ENCODE measurements at regions not wholly inside any gene's neighbourhood (a gene's known extent, or its start where the extent isn't known, plus 50 kb on each side); places are given as distances from the start of the nearest gene placed in this dataset.

GRCh38 chr15:67991706-67992105, 62.4 kb upstream of the PIAS1 start:
- no peaks in the 10 kb centered on the region for H3K4me1 ChIP-seq (ENCODE audit: control insufficient read depth, extremely low read depth, insufficient read depth, low read length)
- H3K9me3 ChIP-seq (ENCODE audit: control insufficient read depth, insufficient read depth, low read depth, low read length): no peaks in the 10 kb centered on the region
- H3K27ac ChIP-seq (ENCODE audit: insufficient read depth, low read length): no peak overlapping the region
- peaks cover 16% of the 10 kb centered on the region for H3K27me3 ChIP-seq (ENCODE audit: control insufficient read depth, insufficient read depth, low read length)
- no peak overlapping the region for H3K4me3 ChIP-seq (replicated peaks in 1 of 4; ENCODE audit: control extremely low read depth in 1 of 4, insufficient read depth in 1 of 4, low read depth in 3 of 4, low read length in 4 of 4)
- H4K20me1 ChIP-seq (ENCODE audit: control insufficient read depth, extremely low read depth, insufficient read depth, low read length): no peaks in the 10 kb centered on the region
- H3K9ac ChIP-seq (ENCODE audit: insufficient read depth, low read length): no peak overlapping the region
- TF ChIP-seq CTCF (conservative IDR thresholded peaks at IDR 0.05 in 1 of 2, IDR thresholded peaks at IDR 0.05 in 1 of 2; ENCODE audit: low read depth in 1 of 2, low read length in 2 of 2) (no peak), EZH2 (IDR thresholded peaks at IDR 0.05; ENCODE audit: low read length, missing control alignments) (no peak)
- no peak for DNase-seq (ENCODE audit: low read depth in 2 of 2)
- no peak overlapping the region for H3K4me2 ChIP-seq (ENCODE audit: extremely low read depth, insufficient read depth, low read length)
- no peaks in the 10 kb centered on the region for H3K36me3 ChIP-seq (ENCODE audit: control insufficient read depth, insufficient read depth, low read length)
- no peak overlapping the region for H2AFZ ChIP-seq (ENCODE audit: low read length)
- H3K79me2 ChIP-seq (ENCODE audit: control insufficient read depth, insufficient read depth, low read length): no peaks in the 10 kb centered on the region

GRCh38 chr15:67992411-67992810, 61.7 kb upstream of the PIAS1 start:
- no peak overlapping the region for H3K4me3 ChIP-seq (replicated peaks in 1 of 4; ENCODE audit: control extremely low read depth in 1 of 4, insufficient read depth in 1 of 4, low read depth in 3 of 4, low read length in 4 of 4)
- peaks cover 16% of the 10 kb centered on the region for H3K27me3 ChIP-seq (ENCODE audit: control insufficient read depth, insufficient read depth, low read length)
- H3K9ac ChIP-seq (ENCODE audit: insufficient read depth, low read length): no peak overlapping the region
- no peaks in the 10 kb centered on the region for H4K20me1 ChIP-seq (ENCODE audit: control insufficient read depth, extremely low read depth, insufficient read depth, low read length)
- DNase-seq (ENCODE audit: low read depth in 2 of 2): no peak
- no peak overlapping the region for H3K27ac ChIP-seq (ENCODE audit: insufficient read depth, low read length)
- H2AFZ ChIP-seq (ENCODE audit: low read length): no peak overlapping the region
- H3K9me3 ChIP-seq (ENCODE audit: control insufficient read depth, insufficient read depth, low read depth, low read length): no peaks in the 10 kb centered on the region
- no peaks in the 10 kb centered on the region for H3K36me3 ChIP-seq (ENCODE audit: control insufficient read depth, insufficient read depth, low read length)
- no peak overlapping the region for H3K4me2 ChIP-seq (ENCODE audit: extremely low read depth, insufficient read depth, low read length)
- no peak for TF ChIP-seq EZH2 (IDR thresholded peaks at IDR 0.05; ENCODE audit: low read length, missing control alignments)
- TF ChIP-seq CTCF (conservative IDR thresholded peaks at IDR 0.05 in 1 of 2, IDR thresholded peaks at IDR 0.05 in 1 of 2; ENCODE audit: low read depth in 1 of 2, low read length in 2 of 2): no peak
- H3K4me1 ChIP-seq (ENCODE audit: control insufficient read depth, extremely low read depth, insufficient read depth, low read length): no peaks in the 10 kb centered on the region
- H3K79me2 ChIP-seq (ENCODE audit: control insufficient read depth, insufficient read depth, low read length): no peaks in the 10 kb centered on the region

- Histone ChIP-seq H3K79me2 (ENCODE audit: control insufficient read depth, insufficient read depth, low read length) (no peaks in the 10 kb centered on the region), H3K27me3 (ENCODE audit: control insufficient read depth, insufficient read depth, low read length) (peaks cover 15% of the 10 kb centered on the region), H3K27ac (ENCODE audit: insufficient read depth, low read length) (no peak overlapping the region), H3K4me2 (ENCODE audit: extremely low read depth, insufficient read depth, low read length) (no peak overlapping the region), H3K9me3 (ENCODE audit: control insufficient read depth, insufficient read depth, low read depth, low read length) (no peaks in the 10 kb centered on the region), H2AFZ (ENCODE audit: low read length) (no peak overlapping the region), H3K4me1 (ENCODE audit: control insufficient read depth, extremely low read depth, insufficient read depth, low read length) (no peaks in the 10 kb centered on the region), H4K20me1 (ENCODE audit: control insufficient read depth, extremely low read depth, insufficient read depth, low read length) (no peaks in the 10 kb centered on the region), H3K4me3 (replicated peaks in 1 of 4; ENCODE audit: control extremely low read depth in 1 of 4, insufficient read depth in 1 of 4, low read depth in 3 of 4, low read length in 4 of 4) (no peak overlapping the region), H3K36me3 (ENCODE audit: control insufficient read depth, insufficient read depth, low read length) (no peaks in the 10 kb centered on the region), H3K9ac (ENCODE audit: insufficient read depth, low read length) (no peak overlapping the region)
- no peak for DNase-seq (ENCODE audit: low read depth in 2 of 2)
- TF ChIP-seq EZH2 (IDR thresholded peaks at IDR 0.05; ENCODE audit: low read length, missing control alignments) (no peak), CTCF (conservative IDR thresholded peaks at IDR 0.05 in 1 of 2, IDR thresholded peaks at IDR 0.05 in 1 of 2; ENCODE audit: low read depth in 1 of 2, low read length in 2 of 2) (no peak)
Measured at GRCh38 chr15:67992834-67993233, 61.3 kb upstream of the PIAS1 start.

All from fibroblast of lung (primary cell).